HG02884 (cell line): ENCODE measurements at regions not wholly inside any gene's neighbourhood (a gene's known extent, or its start where the extent isn't known, plus 50 kb on each side); places are given as distances from the start of the nearest gene placed in this dataset.
"Not testable (repeated sequence)": the region's sequence is repeated elsewhere in the genome, so short reads cannot be mapped to it uniquely, and the experiment has no call there.

Experiments
- ATAC-seq: cut with Tn5 transposase; IDR thresholded peaks from one replicate; pipeline ENCODE4 v1.9.1; 2021; ENCODE audit warnings: mild to moderate bottlenecking, moderate library complexity; ENCODE audit not compliant: unreplicated experiment

- ATAC-seq: no peak
Observed at GRCh38 chr6:14384175-14384949, 266.8 kb downstream of the CD83 start.

GRCh38 chr6:14386263-14386662 is 268.7 kb downstream of the CD83 start:
- no peak for ATAC-seq

- ATAC-seq: no peak
Observed at GRCh38 chr6:14386668-14387067, 269.1 kb downstream of the CD83 start.

GRCh38 chr6:14388371-14388770 is 270.8 kb downstream of the CD83 start:
- ATAC-seq: no peak

GRCh38 chr6:14389776-14390175 is 272.2 kb downstream of the CD83 start:
- ATAC-seq: not testable (repeated sequence)

- no peak for ATAC-seq
Observed at GRCh38 chr6:14390805-14391204, 273.2 kb downstream of the CD83 start.

- ATAC-seq: no peak
Observed at GRCh38 chr6:14393910-14394309, 276.3 kb downstream of the CD83 start.

- ATAC-seq: no peak
Observed at GRCh38 chr6:14396392-14396791, 278.8 kb downstream of the CD83 start.

GRCh38 chr6:14396826-14397517 is 279.4 kb downstream of the CD83 start:
- ATAC-seq: no peak

- ATAC-seq: no peak
Observed at GRCh38 chr6:14397518-14397901, 279.9 kb downstream of the CD83 start.

GRCh38 chr6:14398953-14399352 is 281.4 kb downstream of the CD83 start:
- ATAC-seq: no peak

GRCh38 chr6:14399635-14400034 is 282.1 kb downstream of the CD83 start:
- ATAC-seq: no peak

- no peak for ATAC-seq
Observed at GRCh38 chr6:14401246-14401645, 283.7 kb downstream of the CD83 start.

- ATAC-seq: no peak
Observed at GRCh38 chr6:14406614-14407331, 289.2 kb downstream of the CD83 start.

GRCh38 chr6:14408446-14408845 is 290.9 kb downstream of the CD83 start:
- ATAC-seq: no peak

- no peak for ATAC-seq
Observed at GRCh38 chr6:14412026-14412425, 294.5 kb downstream of the CD83 start.

GRCh38 chr6:14415452-14415851 is 297.9 kb downstream of the CD83 start:
- ATAC-seq: no peak

- ATAC-seq: no peak
Observed at GRCh38 chr6:14417377-14417776, 299.8 kb downstream of the CD83 start.

GRCh38 chr6:14419224-14419623 is 301.7 kb downstream of the CD83 start:
- not testable (repeated sequence) for ATAC-seq

GRCh38 chr6:14422061-14422460 is 304.5 kb downstream of the CD83 start:
- no peak for ATAC-seq

- ATAC-seq: no peak
Observed at GRCh38 chr6:14422917-14423316, 305.3 kb downstream of the CD83 start.

- no peak for ATAC-seq
Observed at GRCh38 chr6:14423330-14423729, 305.8 kb downstream of the CD83 start.
